Occipital lobe (tissue), 1 donor: ENCODE measurements at regions not wholly inside any gene's neighbourhood (a gene's known extent, or its start where the extent isn't known, plus 50 kb on each side); places are given as distances from the start of the nearest gene placed in this dataset.

Experiments used
- DNase-seq: peaks from one replicate; lab custom pipeline; 2025; lab: John Stamatoyannopoulos, UW

DNA sequence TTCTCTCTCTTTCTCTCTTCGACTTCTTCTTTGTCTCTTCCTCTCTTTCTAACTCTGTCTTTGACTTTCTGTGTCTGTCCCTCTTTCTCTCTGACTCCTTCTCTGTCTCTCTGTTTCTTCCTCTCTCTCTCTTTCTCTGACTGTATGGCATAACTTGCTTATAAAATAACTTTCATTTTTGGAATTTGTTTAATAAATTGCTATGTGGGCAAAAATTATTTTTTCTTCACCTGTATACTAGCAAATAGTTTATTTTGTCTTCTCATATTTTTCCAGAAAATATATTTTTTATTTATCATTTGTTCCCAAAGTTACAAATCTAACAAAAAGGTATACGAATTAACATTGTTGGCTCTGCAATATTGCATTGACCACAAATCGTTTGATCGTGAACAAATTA lies 305.7 kb upstream of the FAM98A start:
- DNase-seq = no peak

DNA sequence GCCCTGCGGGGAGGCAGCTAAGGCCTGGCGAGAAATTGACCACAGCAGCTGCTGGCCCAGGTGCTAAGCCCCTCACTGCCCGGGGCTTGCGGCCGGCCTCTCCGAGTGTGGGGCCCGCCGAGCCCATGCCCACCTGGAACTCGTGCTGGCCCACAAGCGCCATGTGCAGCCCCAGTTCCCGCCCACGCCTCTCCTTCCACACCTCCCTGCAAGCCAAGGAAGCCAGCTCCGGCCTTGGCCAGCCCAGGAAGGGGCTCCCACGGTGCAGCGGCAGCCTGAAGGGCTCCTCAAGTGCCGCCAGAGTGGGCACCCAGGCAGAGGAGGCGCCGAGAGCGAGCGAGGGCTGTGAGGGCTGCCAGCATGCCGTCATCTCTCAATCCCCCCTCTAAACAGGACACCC lies 304.6 kb upstream of the FAM98A start:
- DNase-seq = no peak

DNA sequence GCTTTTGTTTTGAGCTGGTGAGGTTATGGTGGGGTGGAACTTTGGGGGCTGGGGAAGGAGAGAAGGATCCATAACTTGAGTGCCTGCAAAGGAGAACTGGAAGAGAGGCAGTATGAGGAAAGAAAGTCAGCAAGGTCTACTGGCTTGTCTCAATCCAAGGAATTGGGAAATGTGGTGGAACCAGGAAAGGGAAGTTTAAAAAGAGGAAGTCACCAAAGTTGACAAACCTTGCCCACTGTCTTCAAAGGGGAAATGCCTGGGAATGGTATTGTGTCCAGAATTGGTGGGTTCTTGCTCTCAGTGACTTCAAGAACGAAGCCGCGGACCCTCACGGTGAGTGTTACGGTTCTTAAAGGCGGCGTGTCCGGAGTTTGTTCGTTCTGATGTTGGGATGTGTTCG lies 304.1 kb upstream of the FAM98A start:
- no peak for DNase-seq

DNA sequence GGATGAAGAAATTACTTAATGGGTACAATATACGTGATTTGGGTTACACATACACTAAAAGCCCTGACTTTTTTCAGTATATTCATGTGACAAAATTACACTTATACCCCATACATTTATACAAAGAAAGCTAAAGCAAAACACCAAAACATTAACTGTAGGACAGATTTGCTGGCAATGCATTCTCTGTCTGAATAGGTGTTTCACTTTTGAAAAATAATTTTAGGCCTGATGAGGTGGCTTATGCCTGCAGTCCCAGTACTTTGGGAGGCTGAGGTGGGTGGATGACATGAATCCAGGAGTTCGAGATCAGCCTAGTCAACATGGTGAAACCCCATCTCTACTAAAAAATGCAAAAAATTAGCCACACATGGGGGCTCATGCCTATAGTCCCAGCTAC lies 301.5 kb upstream of the FAM98A start:
- DNase-seq = no peak

DNA sequence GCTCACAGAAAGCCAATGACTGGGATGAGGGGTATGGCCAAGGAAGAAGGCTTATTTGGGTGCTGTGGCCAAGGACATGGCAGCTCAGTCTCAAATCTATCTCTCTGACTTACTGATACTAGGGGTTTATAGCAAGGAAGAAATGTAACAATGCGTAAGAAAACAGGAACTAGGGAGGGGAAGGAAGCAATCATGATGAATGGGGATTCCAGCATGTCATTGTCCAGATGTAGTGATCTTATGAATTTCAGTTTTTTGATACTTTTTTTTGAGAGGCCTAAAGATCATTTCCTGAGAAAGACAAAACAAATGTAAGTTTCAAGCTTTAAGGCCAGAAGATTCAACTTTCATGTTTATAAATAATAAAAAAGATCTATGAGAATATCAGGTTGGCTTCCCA lies 298.6 kb upstream of the FAM98A start:
- DNase-seq = no peak

DNA sequence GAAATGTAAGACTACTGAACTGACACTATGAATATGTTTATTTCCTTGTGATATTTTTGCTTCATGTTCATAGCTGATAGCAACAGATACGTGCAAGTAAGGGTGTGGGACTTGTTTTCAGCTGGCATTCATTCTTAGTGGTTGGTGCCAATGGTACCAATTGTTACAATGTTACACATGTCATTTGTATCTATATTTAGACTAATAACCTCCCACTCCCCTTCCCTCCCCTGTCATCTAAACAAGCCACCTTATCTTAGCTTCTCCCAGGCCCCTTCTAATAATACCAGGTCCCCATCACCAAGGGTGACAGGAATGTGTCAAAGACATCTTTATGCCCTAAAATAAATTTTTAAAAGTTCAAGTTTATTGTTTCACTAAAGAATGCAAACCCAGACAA lies 294.7 kb upstream of the FAM98A start:
- no peak for DNase-seq

DNA sequence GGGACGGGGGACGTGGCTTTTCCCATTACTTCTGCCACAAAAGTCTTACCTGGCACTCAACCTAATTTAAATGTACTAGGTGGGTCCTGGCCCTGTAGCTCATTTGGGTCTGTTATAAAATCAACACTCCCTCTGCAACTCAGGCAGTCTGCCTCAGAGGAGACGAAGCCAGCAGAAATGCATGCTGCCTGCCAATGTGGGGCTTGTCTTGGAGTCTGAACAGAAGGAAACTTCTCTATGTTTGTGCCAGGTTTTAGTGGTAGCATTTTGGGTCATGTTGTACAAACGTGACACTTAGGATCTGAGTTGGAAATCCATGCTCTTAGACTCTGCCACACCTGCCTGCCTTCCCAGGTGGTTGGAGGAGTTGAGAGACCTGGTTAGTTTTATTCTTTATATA lies 292.5 kb upstream of the FAM98A start:
- DNase-seq = no peak

DNA sequence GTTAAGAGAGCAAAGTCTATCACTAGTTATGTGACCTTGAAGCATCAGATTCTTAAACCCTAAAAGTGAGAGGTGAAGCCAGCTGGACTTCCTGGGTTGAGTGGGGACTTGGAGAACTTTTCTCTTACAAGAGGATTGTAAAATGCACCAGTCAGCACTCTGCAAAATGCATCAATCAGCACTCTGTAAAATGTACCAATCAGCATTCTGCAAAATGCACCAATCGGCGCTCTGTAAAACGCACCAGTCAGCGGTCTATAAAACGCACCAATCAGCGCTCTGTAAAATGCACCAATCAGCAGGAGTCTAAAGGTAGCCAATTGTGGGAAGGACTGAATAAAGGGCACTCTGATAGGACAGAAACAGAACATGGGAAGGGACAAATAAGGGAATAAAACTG lies 291.6 kb upstream of the FAM98A start:
- no peak for DNase-seq

DNA sequence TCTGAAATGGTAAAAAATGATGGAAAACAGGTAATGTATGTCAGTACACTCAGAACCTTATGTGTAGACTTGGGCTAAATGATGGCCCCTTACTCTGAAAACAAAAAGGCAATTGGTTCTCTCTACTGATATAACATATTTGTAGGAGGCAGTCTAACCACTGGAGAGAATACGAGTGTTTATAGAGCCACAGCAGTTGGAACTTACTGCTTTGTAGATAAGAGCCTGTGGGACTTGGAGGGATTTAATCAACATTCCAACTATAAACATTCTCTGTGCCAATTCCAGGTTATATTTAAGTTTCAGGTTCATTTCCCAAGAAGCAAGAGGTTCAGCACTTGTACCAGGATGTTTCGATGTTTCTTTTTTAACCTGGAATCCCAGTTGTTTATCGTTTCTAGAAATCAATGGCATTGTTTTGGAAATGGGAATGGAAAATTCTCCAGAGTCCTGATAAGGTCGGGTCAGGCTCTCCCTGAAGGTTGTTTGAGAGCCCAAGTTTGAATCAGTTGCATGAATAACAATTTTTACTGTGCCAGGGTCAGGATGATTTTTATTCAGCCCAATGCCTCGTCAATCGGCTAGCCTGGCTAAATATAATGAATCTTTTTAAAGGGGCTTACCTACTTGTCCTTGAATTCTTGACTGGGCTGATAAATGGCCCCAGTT lies 278.4 kb upstream of the FAM98A start:
- DNase-seq = no peak

DNA sequence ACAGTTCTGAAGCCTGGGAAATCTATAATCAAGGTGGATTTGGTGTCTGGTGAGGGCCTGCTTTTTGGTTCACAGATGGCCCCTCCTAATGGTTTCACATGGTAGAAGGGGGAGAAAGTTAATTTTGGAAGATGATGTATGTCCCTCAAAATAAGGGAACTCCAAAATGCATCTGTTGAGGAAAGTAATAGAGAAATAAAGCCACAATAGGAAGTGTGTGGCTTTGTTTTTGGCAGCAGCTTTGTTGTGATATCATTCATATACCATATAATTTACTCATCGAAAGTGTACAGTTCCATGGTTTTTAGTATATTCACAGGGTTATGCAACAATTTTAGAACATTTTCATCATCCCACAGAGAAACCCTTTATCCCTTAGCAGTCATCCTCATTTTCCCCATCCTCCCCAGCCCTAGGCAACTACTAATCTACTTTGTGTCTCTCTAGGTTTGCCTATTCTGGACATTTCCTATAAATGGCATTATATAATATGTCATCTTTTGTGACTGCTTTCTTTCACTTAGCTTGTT lies 274.0 kb upstream of the FAM98A start:
- DNase-seq = no peak

DNA sequence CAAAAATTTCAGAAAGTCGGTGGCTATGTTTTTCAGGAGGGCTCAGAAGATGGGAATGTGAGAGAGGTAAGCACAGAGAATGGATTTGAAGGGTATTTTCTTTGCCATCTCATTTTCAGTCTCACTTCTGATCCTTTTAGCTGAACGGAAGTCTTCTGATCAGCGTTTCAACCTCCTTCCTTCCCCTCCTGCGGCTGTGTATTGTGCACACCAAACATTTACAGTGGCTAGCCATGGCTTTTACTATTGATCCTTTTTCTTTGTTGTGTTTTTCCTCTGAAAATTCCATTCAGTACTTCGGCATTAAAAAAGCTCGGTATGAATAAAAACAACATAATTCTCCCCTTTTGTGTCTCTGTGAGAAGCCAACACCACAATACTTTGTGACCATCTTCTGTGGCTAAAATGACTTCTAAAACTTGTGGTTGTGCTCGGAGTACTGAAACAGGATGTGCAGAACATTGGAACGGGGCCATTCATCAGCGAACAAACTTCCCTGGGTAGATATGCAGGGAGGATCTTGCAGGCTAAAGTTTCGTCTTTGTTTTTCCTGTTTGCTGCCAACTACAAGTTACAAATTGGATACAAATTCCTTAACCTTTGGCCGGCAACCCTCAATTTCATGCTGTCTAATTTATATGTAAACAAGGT lies 260.8 kb upstream of the FAM98A start:
- DNase-seq = no peak

DNA sequence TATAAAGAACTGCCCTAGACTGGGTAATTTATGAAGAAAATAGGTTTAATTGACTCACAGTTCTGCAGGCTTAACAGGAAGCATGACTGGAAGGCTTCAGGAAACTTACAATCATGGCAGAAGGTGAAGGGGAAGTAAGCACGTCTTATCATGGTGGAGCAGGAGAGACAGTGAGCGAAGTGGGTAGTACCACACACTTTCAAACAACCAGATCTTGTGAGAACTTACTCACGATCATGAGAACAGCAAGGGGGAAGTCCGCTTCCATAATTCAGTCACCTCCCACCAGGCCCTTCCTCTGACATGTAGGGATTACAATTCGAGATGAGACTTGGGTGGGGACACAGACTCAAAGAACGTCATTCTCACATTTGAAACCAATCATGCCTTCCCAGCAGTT lies 260.1 kb upstream of the FAM98A start:
- no peak for DNase-seq

DNA sequence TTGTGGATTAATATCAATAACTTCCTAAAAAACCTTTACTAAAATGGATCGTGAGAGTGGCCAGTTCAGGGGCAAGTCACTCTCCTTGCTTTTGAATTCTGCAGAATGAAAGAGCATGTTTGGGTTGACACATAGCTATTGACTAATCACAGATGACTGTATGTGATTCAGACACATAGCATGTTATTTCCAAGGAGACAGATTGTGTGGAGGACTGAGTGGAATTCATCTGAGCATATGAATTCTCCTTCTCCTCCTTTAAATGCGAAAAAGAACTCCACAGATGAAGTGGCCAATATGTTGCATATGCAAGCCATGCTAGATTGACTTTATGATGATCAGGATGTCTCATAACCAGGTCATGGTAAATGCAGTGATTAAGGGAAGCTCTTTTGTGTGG lies 249.4 kb upstream of the FAM98A start:
- DNase-seq = no peak

DNA sequence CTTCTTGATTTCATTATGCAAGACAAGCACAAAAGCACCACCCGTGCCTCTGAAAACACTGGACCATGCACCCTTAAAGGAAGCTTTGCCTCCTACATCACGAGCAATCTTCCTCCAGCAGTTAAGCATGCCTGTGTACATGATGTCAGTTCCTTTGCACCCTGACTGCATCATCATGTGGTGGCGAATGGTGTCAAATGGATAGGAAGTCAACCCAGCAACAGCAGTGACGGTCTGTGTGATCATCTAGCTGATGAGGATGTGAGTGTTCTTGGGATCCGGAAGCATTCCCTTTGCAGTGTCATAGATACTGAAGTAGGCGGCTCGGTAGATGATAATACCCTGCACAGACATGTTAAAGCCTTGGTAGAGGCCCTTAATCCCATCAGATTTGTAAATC lies 240.7 kb upstream of the FAM98A start:
- DNase-seq = no peak

DNA sequence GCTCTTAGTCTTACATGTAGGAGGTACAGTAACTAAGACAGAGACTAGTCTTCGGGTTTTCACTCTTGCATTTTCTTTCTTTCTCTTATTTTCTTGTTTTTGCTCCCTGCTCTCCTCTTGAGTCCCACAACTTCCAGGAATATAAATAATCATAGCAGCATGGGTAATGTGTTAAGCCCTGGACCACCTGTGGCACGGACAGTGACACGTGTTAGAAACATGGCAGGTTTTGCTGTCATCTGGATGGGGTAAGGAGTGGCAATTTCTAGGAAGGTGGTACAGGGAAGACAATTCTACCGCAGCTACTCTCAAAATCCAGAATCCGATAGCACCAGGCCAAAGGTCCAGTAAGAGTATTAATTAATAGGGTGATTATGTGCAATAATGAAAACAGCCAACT lies 237.5 kb upstream of the FAM98A start:
- DNase-seq = no peak

DNA sequence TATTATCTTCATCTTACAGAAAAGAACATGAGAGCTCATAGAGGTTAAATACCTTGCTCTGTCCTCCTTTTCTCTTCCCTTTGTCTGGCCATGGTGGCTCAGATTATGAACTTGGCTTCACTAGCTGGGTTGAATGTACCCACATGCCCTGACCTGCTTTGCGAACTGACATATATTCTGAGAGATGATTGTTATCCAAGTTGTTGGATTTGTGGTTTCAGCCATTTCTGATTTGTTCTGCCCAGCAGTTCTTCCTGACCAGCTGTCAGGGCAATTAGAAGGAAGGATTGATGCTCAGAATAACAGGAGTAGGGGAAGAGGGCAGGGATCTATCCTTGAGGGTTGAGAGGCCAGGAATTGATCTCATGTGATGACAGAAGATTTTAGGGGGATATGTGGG lies 236.8 kb upstream of the FAM98A start:
- no peak for DNase-seq

DNA sequence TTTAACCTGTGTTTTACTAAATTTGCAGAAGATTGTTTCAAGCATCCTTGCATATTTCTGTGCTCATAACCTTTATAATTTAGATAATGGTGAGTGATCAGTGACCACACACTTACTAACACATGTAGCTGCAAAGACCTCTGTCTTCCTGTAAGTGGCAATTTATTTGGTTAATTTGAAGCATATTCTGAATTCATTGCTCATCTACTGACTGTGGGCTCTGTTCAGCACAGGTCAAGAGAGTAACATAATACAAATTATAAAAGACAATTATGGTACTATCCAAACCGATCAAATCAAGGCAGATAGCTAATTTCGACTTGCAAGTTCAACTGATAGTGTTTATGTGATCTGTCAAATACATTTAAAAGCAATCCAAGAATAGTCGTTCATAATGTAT lies 223.9 kb upstream of the FAM98A start:
- no peak for DNase-seq

DNA sequence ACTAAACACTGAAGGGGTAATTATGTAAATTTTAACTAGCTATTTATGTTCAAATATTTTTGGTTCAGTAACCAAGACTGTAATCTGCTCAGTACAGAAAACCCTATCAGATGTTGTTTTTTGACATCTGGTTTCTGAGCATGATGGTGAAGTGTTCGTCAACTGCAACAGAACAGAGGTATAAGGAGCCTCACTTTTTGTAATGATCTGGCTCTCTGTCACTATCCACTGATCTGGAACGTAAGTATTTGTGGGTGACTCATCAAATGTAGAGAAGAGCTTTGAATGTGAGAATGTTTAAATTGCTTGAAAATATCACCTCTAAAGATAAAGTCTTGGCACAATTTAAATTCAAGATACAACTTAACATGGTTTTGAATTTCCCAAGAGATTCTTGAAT lies 213.6 kb upstream of the FAM98A start:
- no peak for DNase-seq

DNA sequence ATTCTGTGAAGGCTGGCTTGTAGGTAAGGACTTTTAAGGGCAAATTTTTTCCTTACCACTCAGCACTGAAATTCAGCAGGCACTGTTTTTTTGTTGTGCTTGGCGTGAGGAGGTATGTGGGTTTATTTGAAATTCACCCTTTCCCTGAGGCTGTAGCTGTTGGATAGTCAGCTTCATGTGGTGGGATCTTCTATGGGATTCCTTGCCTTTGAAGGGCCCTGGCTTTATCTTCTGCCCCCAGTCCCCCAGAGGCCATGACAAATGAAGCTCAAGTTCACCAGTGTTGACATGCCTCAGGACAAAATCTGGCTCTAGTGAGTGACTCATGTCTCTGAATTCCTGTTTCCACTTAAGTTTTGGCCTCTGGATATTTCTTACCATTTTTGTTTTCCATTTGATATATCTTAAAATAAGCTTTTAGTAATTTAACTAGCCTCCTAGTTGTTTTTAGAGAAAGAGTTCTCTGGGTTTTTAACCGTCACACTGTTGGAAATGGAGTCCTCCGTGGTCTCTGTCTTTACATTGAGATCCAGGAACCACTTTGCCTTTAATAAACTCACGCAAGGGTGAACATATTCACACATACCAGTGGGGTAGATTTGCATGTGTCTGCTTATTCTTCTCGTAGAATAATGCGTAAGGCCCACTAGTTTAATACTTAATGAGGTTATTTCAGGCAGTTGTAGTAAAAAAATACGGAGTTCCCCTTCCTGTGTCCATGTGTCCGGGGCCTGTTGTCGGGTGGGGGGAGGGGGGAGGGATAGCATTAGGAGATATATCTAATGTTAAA lies 211.1 kb upstream of the FAM98A start:
- no peak for DNase-seq

DNA sequence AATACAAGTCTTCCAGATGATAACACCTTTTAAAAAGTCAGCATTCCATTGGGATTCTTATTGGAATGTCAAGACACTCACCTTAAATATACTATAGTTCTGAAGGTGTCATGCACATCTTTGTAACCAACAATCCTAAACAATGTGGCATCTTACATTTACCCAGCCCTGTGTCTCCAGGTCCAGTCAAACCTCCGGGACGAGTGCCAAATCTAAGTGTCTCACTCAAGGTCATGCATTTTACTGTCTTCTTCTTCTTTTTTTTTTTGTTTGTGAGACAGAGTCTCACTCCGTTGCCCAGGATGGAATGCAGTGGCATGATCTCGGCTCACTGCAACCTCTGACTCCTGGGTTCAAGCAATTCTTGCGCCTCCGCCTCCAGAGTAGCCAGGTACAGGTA lies 206.9 kb upstream of the FAM98A start:
- no peak for DNase-seq

DNA sequence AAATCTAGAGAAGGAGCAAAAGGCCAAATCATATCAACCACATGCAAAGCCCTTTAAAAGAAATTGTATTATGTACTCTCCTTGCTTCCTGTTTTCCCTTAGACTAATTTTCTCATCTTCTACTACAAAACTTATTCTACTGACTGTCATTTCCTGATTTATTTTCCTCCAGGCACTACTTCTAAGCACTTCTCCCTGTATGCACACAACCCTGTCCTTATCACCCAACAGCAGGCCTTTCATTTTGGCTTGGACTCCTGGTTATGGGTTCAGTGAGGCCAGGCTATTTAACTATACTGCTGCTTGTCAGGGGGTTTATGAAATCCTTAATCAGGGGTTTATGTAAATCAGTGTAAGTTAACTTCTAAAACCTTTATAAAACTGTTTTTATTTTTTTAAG lies 205.1 kb upstream of the FAM98A start:
- no peak for DNase-seq

DNA sequence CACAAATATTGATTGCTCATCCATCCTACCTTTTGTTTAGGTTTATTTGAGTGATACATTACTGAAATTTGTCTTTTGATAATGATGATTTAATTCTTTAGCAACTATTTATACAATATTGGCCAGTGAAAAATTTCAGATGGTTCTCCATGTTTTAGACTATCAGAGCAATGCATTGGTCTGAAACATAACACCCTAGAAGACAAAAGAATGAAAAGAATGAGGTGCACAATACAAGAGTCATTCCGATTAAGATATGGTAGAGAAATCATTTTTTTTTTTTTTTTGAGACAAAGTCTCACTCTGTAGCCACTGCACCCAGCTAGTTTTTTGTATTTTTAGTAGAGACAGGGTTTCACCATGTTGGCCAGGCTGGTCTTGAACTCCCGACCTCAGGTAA lies 197.4 kb upstream of the FAM98A start:
- no peak for DNase-seq

DNA sequence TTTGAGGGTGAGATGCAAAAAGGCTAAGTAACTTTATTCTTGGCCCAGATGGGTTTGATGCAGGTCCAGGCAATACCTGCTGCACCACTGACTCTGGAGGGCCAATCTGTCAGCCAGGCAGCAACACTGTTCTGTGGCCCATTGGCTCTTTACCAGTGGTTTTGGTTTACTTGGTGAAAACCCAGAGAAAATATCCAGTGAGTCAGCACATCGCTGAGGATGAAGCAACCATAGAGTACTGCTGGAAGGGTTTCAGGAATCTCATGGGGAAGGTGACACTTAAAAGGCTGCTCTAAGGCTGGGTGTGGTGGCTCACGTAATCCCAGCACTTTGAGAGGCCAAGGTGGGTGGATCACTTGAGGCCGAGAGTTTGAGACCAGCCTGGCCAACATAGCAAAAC lies 192.5 kb upstream of the FAM98A start:
- no peak for DNase-seq
